Natural killer cell treated with Interleukin-12 subunit alpha and Interleukin-12 subunit beta and Interleukin-15 and Interleukin-18, amount 100 ng/mL, for 72 hours (primary cell): ENCODE measurements at regions not wholly inside any gene's neighbourhood (a gene's known extent, or its start where the extent isn't known, plus 50 kb on each side); places are given as distances from the start of the nearest gene placed in this dataset.
"Not testable (repeated sequence)": the region's sequence is repeated elsewhere in the genome, so short reads cannot be mapped to it uniquely, and the experiment has no call there.

ENCODE experiments used
- ATAC-seq, 2 donors: fragments of 150-1000 bp; cut with Tn5 transposase in 1 of 2; sonication (Bioruptor Pico), chemical (Tn5 transposase) in 1 of 2; 2 replicates each; pipeline ENCODE4 v1.10.0; 2021
- DNase-seq: peaks from one replicate; pipeline ENCODE4 v3.0.0; 2022; ENCODE audit warnings: low spot score
- H3K27ac Mint-ChIP-seq, 2 donors: 1 replicate in 1 of 2; 2 replicates in 1 of 2; pipeline ENCODE4 v1.8.0; 2022; ENCODE audit warnings: mixed read lengths in 2 of 2, mild to moderate bottlenecking in 1 of 2, moderate library complexity in 1 of 2
- H3K27me3 Mint-ChIP-seq, 2 donors: 1 replicate in 1 of 2; 2 replicates in 1 of 2; pipeline ENCODE4 v1.8.0; 2022; ENCODE audit warnings: mixed read lengths in 2 of 2
- H3K36me3 Mint-ChIP-seq: one replicate; pipeline ENCODE4 v1.8.0; 2022; ENCODE audit warnings: mixed read lengths
- H3K4me1 Mint-ChIP-seq, 2 donors: 1 replicate in 1 of 2; 2 replicates in 1 of 2; pipeline ENCODE4 v1.8.0; 2022; ENCODE audit warnings: low read depth in 2 of 2, mixed read lengths in 2 of 2, mild to moderate bottlenecking in 1 of 2
- H3K4me3 Mint-ChIP-seq: one replicate; pipeline ENCODE4 v1.8.0; 2022; ENCODE audit warnings: mixed read lengths
- H3K9me3 Mint-ChIP-seq: 2 replicates; pipeline ENCODE4 v1.8.0; 2022; ENCODE audit warnings: mixed read lengths

- ATAC-seq (no peak), DNase-seq (no peak)
- Mint-ChIP-seq H3K27me3 (no peaks in the 10 kb centered on the region), H3K9me3 (no peaks in the 10 kb centered on the region), H3K4me1 (no peaks in the 10 kb centered on the region), H3K36me3 (no peaks in the 10 kb centered on the region), H3K27ac (no peak overlapping the region), H3K4me3 (no peak overlapping the region)
These were observed 938.0 kb downstream of the GALC start for GRCh38 chr14:87055007-87055406.

DNA sequence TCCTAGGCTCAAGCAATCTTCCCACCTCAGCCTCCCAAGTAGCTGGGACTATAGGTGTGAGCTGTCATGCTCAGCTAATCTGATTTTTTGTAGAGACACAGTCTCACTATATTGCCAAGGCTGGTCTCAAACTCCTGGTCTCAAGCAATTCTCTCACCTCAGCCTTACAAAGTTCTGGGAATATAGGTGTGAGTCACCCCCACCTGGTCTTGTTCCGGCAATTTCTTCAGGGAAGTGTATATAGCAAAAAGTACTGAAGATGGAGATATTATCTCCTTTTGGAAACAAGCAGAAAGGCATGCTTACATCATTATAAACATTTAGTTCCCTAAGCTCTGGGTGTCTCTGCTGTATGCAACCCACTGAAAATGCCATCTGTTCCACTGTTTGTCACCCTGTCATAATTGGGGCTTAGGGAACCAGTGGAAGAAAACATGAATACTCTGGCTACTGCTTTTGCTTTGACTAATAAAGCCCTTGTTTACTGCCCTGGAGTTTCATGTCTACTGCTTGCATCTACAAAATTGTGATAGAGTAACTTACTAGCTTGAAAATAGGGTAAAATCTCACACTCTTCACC lies 940.2 kb downstream of the GALC start:
- DNase-seq = no peak
- Mint-ChIP-seq H3K27ac (no peak overlapping the region), H3K4me1 (no peaks in the 10 kb centered on the region), H3K27me3 (no peaks in the 10 kb centered on the region), H3K36me3 (no peaks in the 10 kb centered on the region), H3K4me3 (no peak overlapping the region), H3K9me3 (no peaks in the 10 kb centered on the region)
- ATAC-seq = no peak

DNA sequence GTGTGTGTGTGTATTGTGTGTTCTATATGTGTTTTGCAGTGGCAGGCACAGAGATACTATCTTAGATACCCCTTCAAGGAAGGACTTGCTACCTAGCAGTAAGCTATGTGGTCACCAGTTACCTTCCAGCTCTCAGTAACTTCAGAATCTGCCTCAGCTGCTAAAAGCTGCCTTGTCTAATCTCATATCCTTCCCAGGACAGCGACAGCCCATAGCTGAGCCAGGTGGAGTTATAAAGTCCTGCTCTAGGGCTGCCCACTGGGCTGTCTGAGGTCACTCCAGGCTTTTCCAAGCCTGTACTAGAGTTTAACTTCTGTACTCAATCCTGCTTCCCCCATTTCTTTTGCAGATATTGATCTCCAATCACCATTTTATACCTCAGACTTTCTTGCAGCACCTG lies 942.6 kb downstream of the GALC start:
- no peak for DNase-seq
- no peaks in the 10 kb centered on the region for H3K27me3 Mint-ChIP-seq
- no peaks in the 10 kb centered on the region for H3K9me3 Mint-ChIP-seq
- no peak overlapping the region for H3K27ac Mint-ChIP-seq
- H3K4me1 Mint-ChIP-seq = no peaks in the 10 kb centered on the region
- no peaks in the 10 kb centered on the region for H3K36me3 Mint-ChIP-seq
- no peak overlapping the region for H3K4me3 Mint-ChIP-seq
- ATAC-seq = no peak

DNA sequence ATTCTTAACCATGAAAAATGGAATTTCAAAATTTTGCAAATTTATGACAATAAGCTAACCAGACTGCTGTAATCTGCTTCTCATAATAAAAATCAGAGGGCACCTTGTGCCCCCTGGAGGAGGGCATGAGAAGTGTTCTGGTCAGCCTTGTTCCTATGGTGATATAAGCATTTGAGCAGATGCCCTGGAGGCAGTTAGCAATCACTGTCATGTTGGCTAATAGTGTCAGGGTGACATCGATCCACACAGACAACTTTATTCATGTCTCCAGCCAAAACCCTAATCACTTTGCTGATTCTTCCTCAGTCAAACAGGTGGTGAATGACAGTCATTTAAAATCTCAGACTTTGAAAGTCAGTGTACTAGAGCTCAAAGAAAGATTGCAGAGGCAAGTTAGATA lies 943.0 kb downstream of the GALC start:
- Mint-ChIP-seq H3K9me3 (no peaks in the 10 kb centered on the region), H3K27me3 (no peaks in the 10 kb centered on the region), H3K4me3 (no peak overlapping the region), H3K36me3 (no peaks in the 10 kb centered on the region), H3K4me1 (no peaks in the 10 kb centered on the region), H3K27ac (no peak overlapping the region)
- ATAC-seq = no peak
- DNase-seq = no peak

- Mint-ChIP-seq H3K36me3 (no peaks in the 10 kb centered on the region), H3K4me1 (no peaks in the 10 kb centered on the region), H3K9me3 (peaks cover 8% of the 10 kb centered on the region), H3K27me3 (no peaks in the 10 kb centered on the region), H3K4me3 (no peak overlapping the region), H3K27ac (no peak overlapping the region)
- ATAC-seq (no peak), DNase-seq (no peak)
These were observed 946.0 kb downstream of the GALC start for GRCh38 chr14:87046960-87047359.

DNA sequence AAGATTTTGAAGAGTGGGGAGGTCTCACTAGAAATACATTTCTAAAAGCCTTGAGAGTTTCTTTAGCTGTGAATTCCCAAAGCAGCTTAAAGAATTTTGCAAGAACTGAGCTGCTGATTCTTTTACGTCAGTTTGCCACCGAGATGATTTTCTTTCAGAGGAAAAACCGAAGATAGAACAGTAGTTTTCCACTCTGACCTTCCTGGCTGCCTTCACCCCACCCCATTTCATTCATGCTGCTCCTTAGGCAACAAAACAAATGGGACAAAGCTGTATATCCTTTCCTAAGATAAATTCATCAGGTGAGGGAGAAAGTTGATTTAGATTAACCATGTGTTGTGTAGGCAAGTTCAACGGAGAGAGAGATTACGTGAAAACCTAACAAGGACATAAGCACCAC lies 947.0 kb downstream of the GALC start:
- no peaks in the 10 kb centered on the region for H3K36me3 Mint-ChIP-seq
- H3K27ac Mint-ChIP-seq = no peak overlapping the region
- no peak for DNase-seq
- no peak for ATAC-seq
- no peaks in the 10 kb centered on the region for H3K27me3 Mint-ChIP-seq
- H3K4me3 Mint-ChIP-seq = no peak overlapping the region
- peaks cover 10% of the 10 kb centered on the region for H3K9me3 Mint-ChIP-seq
- no peaks in the 10 kb centered on the region for H3K4me1 Mint-ChIP-seq

GRCh38 chr14:87045246-87045645 lies 947.7 kb downstream of the GALC start:
- H3K27me3 Mint-ChIP-seq = no peaks in the 10 kb centered on the region
- ATAC-seq (no peak), DNase-seq (no peak)
- no peaks in the 10 kb centered on the region for H3K4me1 Mint-ChIP-seq
- no peaks in the 10 kb centered on the region for H3K36me3 Mint-ChIP-seq
- no peak overlapping the region for H3K4me3 Mint-ChIP-seq
- H3K9me3 Mint-ChIP-seq = peaks cover 15% of the 10 kb centered on the region
- H3K27ac Mint-ChIP-seq = no peak overlapping the region

DNA sequence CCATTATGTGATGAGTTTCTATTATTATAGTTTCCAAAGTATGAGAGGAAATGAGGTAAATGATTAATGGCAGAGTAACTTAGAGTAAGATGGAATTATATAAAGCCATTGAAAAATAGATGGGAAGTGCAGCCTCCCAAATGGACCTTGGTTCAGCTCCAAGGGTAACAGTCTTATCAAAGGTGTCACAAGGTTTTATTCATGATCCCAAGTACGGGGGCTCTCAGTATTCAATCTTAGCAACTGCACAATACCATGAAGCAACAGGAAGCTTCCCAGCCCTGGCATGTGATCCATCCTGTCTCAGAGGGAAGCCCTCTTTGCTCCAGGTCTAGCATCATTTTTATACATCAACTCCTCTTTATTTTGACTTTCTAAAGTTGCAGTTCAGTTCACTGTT lies 948.2 kb downstream of the GALC start:
- peaks cover 18% of the 10 kb centered on the region for H3K9me3 Mint-ChIP-seq
- DNase-seq (no peak), ATAC-seq (no peak)
- H3K4me3 Mint-ChIP-seq = no peak overlapping the region
- no peak overlapping the region for H3K27ac Mint-ChIP-seq
- no peaks in the 10 kb centered on the region for H3K36me3 Mint-ChIP-seq
- H3K4me1 Mint-ChIP-seq = no peaks in the 10 kb centered on the region
- H3K27me3 Mint-ChIP-seq = no peaks in the 10 kb centered on the region

GRCh38 chr14:87043667-87044200 lies 949.2 kb downstream of the GALC start:
- H3K4me3 Mint-ChIP-seq = no peak overlapping the region
- peaks cover under 1% of the 10 kb centered on the region for H3K36me3 Mint-ChIP-seq
- H3K4me1 Mint-ChIP-seq = no peaks in the 10 kb centered on the region
- H3K27me3 Mint-ChIP-seq = no peaks in the 10 kb centered on the region
- H3K27ac Mint-ChIP-seq = no peak overlapping the region
- no peak for ATAC-seq
- no peak for DNase-seq
- H3K9me3 Mint-ChIP-seq = peaks cover 23% of the 10 kb centered on the region

- Mint-ChIP-seq H3K27me3 (no peaks in the 10 kb centered on the region), H3K4me1 (no peaks in the 10 kb centered on the region), H3K36me3 (peaks cover 6% of the 10 kb centered on the region), H3K27ac (no peak overlapping the region), H3K9me3 (peaks cover 27% of the 10 kb centered on the region), H3K4me3 (no peak overlapping the region)
- ATAC-seq = no peak
- no peak for DNase-seq
These were observed 950.6 kb downstream of the GALC start for GRCh38 chr14:87042354-87042753.

DNA sequence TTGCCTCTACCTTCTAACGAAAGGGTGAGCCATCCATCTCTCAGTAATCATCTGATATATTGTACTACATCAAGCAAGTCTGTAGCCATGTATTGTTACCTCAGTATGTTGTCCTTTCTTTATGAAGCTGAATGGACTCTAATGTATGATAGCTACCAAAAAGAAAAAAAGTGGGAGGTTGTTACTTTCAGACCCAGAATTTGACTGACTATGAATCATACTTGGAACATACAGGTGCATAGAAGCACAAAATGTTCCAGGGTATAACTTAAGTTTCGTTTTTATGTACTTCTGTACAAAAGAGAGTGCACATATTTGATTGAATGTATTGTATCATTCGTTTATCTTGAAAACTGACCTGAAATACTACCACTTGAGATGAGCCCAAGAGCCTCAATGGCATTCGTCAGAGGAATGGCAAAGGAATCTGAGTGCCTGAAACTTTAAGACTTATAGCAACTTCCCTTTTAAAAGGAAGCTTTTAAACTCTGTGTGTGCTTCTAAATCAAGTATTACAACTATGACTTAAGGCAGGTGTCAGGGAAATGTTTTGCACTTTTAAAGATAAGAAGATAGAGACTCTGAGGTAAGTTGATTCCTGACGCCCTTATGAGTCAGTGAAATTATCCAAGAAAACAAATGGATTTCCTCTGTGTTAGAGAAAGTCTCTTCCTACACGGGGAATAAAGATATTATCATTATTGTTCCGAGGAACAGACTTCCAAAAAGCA lies 951.5 kb downstream of the GALC start:
- Mint-ChIP-seq H3K27ac (no peak overlapping the region), H3K4me3 (no peak overlapping the region), H3K27me3 (no peaks in the 10 kb centered on the region), H3K4me1 (no peaks in the 10 kb centered on the region), H3K36me3 (peaks cover 6% of the 10 kb centered on the region), H3K9me3 (peaks cover 27% of the 10 kb centered on the region)
- DNase-seq = no peak
- ATAC-seq = no peak

GRCh38 chr14:87034680-87035079 lies 958.3 kb downstream of the GALC start:
- Mint-ChIP-seq H3K9me3 (peaks cover 19% of the 10 kb centered on the region), H3K36me3 (peaks cover 6% of the 10 kb centered on the region), H3K27ac (no peak overlapping the region), H3K27me3 (no peaks in the 10 kb centered on the region), H3K4me3 (no peak overlapping the region), H3K4me1 (no peaks in the 10 kb centered on the region)
- no peak for DNase-seq
- no peak for ATAC-seq

DNA sequence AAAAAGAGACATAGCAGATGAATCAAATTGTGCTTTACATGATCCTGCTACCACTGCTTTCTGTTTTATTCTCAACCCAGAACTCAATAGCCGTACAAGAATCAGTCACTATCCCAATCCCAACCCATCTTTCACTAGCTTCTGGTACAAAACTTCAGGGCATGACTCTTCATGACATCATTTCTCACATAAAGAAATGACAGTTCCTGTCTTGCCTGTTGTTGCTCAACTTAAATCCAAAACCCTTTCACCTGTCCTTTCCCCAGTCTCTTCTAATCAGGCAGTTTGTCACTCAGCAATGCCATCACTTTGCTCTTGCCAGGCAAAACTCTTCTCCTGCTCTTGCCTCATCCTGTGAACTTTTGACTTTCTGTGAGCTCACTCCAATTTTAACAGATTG lies 962.8 kb downstream of the GALC start:
- DNase-seq = no peak
- Mint-ChIP-seq H3K27ac (no peak overlapping the region), H3K4me3 (no peak overlapping the region), H3K9me3 (peaks cover 13% of the 10 kb centered on the region), H3K27me3 (no peaks in the 10 kb centered on the region), H3K36me3 (no peaks in the 10 kb centered on the region), H3K4me1 (no peaks in the 10 kb centered on the region)
- no peak for ATAC-seq

- not testable (repeated sequence) for H3K4me1 Mint-ChIP-seq, H3K36me3 Mint-ChIP-seq, H3K27me3 Mint-ChIP-seq, H3K9me3 Mint-ChIP-seq, DNase-seq, H3K4me3 Mint-ChIP-seq, ATAC-seq, H3K27ac Mint-ChIP-seq
These were observed 972.9 kb downstream of the GALC start for GRCh38 chr14:87020106-87020505.

DNA sequence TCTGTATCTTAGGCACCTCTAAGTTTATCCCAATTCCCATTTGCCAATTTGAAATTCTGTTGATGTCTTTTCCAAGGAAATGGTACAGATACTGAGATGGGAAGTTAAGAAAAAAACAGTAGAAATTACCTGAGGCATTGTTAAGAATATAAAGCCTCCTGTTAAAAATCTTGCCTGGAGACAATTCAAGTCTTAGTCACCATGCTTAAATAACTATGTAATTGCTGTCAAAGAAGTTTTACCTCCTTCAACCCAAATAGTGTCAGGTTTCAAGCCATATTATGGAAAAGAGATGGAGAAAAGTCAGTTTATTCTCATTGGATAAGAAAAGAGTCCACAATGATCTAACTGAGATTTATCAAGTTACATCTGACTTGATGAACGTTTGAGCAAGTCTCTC lies 974.7 kb downstream of the GALC start:
- H3K27me3 Mint-ChIP-seq = no peaks in the 10 kb centered on the region
- H3K4me3 Mint-ChIP-seq = no peak overlapping the region
- H3K36me3 Mint-ChIP-seq = no peaks in the 10 kb centered on the region

More for the DNA sequence above, 974.7 kb downstream of the GALC start:
- ATAC-seq (no peak), DNase-seq (no peak)
- Mint-ChIP-seq H3K27ac (no peak overlapping the region), H3K9me3 (peaks cover 3% of the 10 kb centered on the region), H3K4me1 (no peaks in the 10 kb centered on the region)
